T-helper 2 cell (primary cell): ENCODE measurements at regions not wholly inside any gene's neighbourhood (a gene's known extent, or its start where the extent isn't known, plus 50 kb on each side); places are given as distances from the start of the nearest gene placed in this dataset.

ENCODE experiments used
- DNase-seq, 5 experiments: peaks; one replicate each; pipeline versions ENCODE4 v3.0.0 to v3.0.0-alpha.2; 2012 to 2022

- no peak for DNase-seq
Measured at GRCh38 chr6:210778-211374, 81.4 kb upstream of the DUSP22 start.

DNA sequence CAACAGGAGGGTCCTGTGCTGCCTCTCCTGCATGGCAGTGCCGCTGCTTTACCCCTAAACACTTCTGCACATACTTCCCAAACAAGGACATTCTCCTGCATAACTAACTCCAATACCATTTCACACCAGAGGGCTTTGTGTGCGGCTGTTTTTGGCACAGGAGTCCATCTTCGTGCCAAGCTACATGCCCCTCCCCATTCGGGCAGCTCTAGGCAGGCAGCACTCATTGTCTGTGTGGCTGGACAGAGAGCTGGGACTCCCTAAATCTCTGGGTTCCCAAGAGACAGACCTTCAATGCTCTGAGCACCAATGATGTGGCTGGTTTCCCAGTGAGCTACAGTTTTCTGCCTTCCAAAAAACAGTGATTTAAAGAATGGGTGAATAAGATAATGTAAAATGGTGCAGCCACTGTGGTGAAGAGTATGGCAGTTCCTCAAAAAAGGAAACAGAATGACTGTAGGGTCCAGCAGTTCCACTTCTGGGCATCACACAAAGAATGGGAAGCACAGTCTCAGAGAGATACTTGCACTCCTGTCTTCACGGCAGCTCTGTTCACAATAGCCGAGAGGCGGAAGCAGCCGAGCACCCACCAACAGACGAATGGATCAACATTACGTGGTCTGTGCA lies 80.3 kb upstream of the DUSP22 start:
- DNase-seq = no peak

- no peak for DNase-seq
Measured at GRCh38 chr6:213284-213683, 79.0 kb upstream of the DUSP22 start.

- DNase-seq = no peak
Measured at GRCh38 chr6:214428-214827, 77.9 kb upstream of the DUSP22 start.

GRCh38 chr6:215335-216034 lies 76.8 kb upstream of the DUSP22 start:
- peak in 3 of 5 experiments; percentile 52 to 92 (median 68) for DNase-seq

- DNase-seq = no peak
Measured at GRCh38 chr6:217048-217659, 75.1 kb upstream of the DUSP22 start.

DNA sequence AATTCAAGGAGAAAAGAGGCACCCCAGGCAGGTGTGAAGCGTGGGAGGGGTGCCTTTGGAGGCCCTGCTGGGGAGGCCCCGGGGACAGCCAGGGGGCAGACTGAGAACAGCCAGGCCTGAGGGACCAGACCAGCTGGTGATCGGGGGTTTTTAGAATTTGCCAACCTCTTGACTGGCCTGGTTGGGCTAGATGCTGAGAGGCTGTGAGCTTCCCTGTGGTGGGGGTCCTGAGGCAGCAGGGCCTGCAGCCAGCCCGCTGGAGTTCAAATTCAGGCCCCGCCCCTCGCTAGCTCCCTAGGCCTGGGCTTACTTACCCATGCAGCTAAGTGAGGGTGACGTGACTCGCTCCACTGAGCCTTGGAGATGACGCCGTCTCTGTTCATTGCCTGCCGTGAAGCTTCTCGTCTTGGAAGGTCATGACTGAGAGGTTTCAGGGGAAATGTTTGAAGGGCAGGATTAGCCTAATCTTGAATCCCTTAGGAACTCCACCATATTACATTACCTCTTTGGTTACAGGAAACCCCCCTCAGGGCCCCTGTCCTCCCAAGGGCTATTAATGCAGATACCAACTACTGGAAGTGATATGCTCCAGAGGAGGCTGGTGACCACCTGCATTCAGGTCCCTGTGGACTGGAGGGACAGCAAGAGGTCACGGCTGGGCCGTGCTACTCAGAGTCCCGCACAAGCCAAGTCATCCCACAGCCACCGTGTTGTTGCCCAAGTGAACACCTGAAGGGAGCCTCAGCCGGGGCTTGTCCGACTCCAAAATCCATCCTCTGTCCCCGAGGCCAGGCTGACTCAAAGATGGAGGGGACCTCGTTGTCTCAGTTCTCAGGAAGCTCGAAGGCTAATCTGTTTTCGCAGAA lies 73.9 kb upstream of the DUSP22 start:
- no peak for DNase-seq

DNA sequence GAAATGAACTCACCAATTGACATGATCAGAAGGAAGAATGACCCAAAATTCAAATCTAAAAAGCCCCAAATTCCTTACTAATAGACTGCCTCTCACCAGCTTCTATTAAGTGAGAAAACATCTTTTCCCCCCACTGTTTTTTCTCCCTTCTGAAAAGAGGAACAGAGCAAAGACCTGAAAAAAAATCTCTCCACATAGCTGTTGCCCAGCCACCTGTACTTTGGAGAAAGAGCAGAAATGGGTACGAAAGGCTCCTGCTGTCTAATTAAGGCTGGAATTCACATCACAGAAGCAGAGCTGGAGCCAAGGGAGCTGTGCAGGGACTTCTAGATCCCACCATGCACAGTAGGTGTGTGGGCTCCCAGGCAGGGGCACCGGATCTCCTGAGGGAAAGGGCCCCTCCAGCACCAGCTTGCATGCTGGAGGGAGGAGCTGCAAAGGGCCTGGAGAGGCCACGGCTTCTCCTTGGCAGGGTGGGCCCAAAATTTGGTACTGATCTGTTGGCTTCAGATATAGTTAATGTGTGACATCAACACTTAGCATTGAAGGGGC lies 73.2 kb upstream of the DUSP22 start:
- DNase-seq = no peak

DNA sequence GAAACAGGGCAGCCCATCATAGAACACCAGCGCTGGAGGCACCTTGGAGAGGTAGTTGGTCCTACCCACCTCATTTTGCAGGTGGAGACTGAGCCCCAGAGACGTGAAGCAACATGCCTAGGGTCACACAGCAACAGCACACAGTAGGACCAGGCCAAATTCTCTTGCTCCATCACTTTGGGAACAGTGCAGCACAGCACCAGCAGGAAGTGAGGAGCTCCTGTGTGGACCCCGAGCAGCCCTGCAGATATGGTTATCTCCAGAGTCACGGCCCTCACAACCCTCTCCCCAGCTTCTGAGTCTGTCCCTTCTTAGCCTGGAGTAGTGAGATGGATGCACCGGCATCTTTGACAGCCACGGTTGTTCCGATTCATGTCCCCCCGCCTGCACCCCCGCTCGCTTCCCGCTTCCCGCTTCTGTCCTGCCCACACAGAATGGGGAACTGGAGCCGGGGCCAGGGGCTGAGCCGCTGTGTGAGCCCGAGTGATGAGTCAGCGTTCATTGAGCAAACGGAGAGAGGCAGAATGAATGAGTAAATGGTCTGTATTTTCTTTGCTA lies 72.6 kb upstream of the DUSP22 start:
- DNase-seq = no peak

DNA sequence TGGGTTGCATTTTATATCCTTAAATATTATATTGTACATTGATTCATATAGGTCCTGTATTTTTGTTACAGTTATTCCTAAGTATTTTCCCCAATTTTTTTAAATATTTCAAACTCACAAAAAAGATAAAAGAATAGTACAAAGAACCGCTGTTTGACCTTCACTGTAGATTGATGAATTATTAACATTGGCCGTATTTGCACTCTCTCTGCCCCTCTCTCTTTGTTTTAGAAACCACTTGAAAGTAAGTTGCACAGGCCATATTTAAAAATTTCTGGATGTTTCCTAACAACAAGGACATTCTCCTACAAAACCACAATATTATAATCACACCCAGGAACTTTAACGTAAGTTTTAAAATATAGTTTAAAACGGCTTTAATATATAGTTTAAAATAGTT lies 72.0 kb upstream of the DUSP22 start:
- DNase-seq = no peak

- DNase-seq = no peak
Measured at GRCh38 chr6:220721-221475, 71.4 kb upstream of the DUSP22 start.

- peak in 1 of 5 experiments; percentile 59 for DNase-seq
Measured at GRCh38 chr6:221531-222349, 70.5 kb upstream of the DUSP22 start.

DNA sequence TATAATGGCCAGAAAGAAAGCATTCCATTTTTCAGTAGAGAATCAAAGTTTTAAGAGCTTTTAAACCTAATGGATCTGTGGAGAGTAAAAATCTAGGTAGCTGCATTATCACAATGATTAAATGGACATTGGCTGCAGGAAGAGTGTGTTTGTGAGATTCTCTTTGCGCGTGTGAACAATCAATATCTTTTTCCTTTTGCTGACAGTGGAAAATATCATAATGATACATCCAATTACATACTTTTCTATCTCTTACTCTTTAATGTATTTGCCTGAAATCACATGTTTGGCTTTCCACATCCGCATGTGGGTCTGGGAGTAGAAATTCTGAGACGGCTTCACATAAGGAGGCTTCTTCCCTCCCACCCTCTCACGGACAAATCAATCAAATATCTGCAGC lies 69.8 kb upstream of the DUSP22 start:
- no peak for DNase-seq

DNA sequence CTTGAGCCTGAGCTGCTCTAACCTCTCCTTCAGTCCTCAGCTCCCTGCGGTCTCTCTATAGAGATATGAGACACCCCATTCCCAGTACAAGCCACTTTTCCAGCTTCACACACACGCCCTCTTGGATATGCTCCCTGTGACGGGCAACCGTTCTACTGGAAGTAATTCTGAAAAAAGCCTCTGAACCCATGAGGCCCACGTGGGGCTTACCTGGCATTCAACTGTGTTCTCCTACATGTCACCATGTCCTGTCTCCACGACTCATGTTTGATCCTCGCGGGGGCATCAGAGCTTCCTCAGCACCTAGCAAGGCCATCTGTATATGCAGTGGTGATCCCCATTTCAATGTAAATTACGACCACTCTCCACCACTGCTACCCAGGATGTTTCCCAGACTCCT lies 69.2 kb upstream of the DUSP22 start:
- DNase-seq = no peak

DNA sequence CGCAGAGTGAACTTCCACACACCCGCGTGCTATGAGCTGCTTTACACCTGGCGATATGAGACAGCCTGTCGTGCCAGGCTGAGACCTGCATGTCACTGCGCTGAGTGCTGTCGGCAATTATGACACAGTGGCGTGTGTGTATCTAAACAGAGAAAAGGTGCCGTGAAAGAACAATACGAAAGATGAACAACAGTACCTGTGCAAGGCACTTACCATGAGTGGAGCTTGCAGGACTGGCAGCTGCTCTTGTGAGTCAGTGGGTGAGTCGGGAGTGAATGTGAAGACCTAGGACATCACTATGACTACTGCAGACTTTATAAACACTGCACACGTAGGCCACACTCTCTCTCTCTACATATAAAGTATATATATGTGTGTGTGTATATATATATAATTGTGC lies 68.5 kb upstream of the DUSP22 start:
- no peak for DNase-seq

DNA sequence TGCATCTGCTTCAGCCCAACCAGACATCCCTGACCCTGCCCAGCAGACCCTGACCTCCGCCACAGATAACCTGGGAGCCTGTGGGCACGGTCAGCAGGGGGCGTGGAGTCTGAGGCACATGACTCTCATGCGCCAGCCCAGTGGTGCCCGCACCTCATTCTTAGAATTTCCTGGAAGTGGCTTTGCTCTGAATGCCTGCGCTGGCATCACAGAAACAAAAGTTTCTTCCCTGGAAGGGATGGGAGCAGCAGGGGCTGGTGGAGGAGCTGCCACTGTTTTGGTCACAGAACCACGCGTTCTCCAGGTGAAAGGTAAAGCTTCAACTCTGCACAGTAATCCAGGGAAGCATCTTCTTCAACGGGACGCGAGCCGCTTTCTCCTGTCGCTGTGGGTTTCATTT lies 67.9 kb upstream of the DUSP22 start:
- DNase-seq = no peak

DNA sequence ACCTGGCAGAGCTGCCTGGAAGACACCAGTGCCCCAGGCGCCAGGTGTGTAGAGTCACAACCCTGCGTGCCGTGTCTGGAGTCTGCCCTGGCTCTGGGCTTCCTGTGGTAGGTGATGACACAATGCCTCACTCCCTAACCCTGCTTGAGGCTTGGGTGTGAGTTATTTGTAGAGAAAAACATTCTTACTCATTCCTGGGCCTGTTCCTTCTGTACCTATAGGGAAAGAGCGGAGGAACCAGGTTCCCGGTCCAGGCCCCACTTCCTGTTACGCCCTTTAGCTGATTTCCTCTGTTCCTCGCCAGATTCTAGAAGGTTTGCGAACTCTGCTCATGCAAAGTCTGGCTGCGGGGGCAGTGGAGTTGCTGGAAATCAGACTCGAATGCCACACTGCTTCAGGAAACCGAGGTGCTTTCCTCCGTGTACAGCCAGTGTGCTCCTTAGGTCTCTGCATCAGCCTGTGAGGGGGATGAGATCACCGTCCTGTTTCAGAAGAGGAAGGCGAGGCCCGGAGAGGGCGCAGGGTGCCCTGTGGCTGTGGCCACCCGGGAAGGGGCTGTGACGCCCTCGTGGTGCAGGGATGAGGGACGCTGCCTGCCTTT lies 67.1 kb upstream of the DUSP22 start:
- peak in 3 of 5 experiments; percentile 36 to 79 (median 41) for DNase-seq

DNA sequence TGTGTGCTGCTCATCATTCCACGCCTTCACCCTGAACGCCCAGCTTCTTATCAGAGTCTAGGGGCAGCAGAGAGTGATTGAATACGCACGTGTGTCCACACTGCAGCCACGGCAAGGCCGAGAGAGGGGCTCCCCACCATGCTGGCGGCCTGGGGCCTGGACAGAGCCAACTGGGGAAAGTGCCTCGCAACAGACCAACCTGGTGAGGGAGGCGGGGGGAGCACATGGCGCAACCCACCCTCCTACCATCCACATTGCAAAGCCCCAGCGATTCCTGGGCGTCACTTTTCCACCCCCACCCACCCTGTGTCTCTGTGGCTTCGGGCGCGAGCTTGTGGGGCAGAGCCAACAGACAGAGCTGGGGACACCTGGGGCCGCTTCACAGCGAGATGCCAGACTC lies 66.4 kb upstream of the DUSP22 start:
- no peak for DNase-seq

DNA sequence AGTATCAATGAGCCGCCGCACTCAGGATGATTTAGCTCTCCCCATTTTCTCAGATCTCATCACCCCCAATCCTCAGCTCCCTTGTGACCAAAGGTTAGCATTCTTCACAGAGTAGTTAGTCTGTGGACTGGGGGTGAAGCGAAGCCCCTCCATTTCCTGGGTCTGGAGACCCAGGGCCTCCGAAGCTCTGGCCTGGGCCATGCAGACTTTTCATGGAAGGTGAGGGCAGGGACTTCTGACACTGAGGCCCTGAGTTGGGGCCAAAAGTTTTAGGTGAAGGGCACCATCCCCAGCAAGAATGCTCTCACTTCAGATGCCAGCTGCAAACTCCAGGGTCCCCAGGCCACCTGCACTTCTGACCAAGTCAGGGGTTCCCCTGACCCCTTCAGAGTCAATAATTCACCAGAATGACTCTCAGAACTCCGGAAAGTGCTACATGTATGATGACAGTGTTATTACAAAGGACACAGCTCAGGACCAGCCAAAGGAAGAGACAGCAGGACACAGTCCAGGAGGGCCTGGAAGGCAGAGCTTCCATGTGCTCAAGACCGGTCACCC lies 65.7 kb upstream of the DUSP22 start:
- no peak for DNase-seq
